HepG2 (cell line): ENCODE measurements at regions not wholly inside any gene's neighbourhood (a gene's known extent, or its start where the extent isn't known, plus 50 kb on each side); places are given as distances from the start of the nearest gene placed in this dataset.

Experiments
- ATAC-seq: fragments of 200-7000 bp; cut with Tn5 transposase; 3 replicates; pipeline ENCODE4 v1.9.1; 2020; ENCODE audit warnings: mild to moderate bottlenecking, moderate library complexity
- BruUV-seq: library from RNA; stranded (reverse); fragments of 400-500 nt; replicated peaks from 2 replicates; lab custom pipeline; 2021; lab: Mats Ljungman, UMichigan
- CTCF ChIA-PET: fragments of 300-600 bp; formaldehyde crosslinking; extraction: SDS; loops from one replicate; lab custom pipeline; 2021; ENCODE audit warnings: low total read pairs, inconsistent platforms, low intra/inter-chr PET ratio; lab: Yijun Ruan, JAX
- POLR2A ChIA-PET: fragments of 350-600 bp; sonication (Branson Sonifier 250); formaldehyde crosslinking; loops from one replicate; lab custom pipeline; 2020; ENCODE audit warnings: antibody characterized with exemption, inconsistent platforms; lab: Yijun Ruan, JAX
- DNase-seq: peaks from one replicate; pipeline ENCODE4 v3.0.0-alpha.2; 2015; ENCODE audit warnings: low spot score
- FAIRE-seq: peaks from 3 replicates; lab custom pipeline; 2011; peaks lifted over from hg19 to GRCh38; lab: Jason Lieb, UNC
- H2AFZ ChIP-seq: one replicate; pipeline ENCODE4 v1.6.1; 2011; ENCODE audit warnings: low read length, inconsistent platforms
- H3K27ac ChIP-seq: fragments of 300-600 bp; 3 replicates; pipeline ENCODE4 v1.8.0; 2011; ENCODE audit warnings: mixed run types, mild to moderate bottlenecking, mixed read lengths, low read length, inconsistent platforms; ENCODE audit not compliant: insufficient read depth; ENCODE audit errors: extremely low read length
- H3K27me3 ChIP-seq, 2 experiments: fragments of 200-600 bp in 1 of 2; 2 replicates in 1 of 2; 3 replicates in 1 of 2; pipeline versions ENCODE4 v1.6.0 to v1.8.0; 2011; ENCODE audit warnings: low read length in 2 of 2, mild to moderate bottlenecking in 2 of 2, moderate library complexity in 2 of 2, inconsistent platforms in 1 of 2; ENCODE audit not compliant: insufficient read depth in 2 of 2, control insufficient read depth in 1 of 2
- H3K36me3 ChIP-seq, 2 experiments: fragments of 200-600 bp in 1 of 2; replicated peaks in 1 of 2; 2 replicates in 1 of 2; 3 replicates in 1 of 2; pipeline versions ENCODE4 v1.5.1 to v1.8.0; 2011; ENCODE audit warnings: low read length in 2 of 2, inconsistent platforms in 1 of 2; ENCODE audit not compliant: insufficient read depth in 2 of 2, control insufficient read depth in 1 of 2
- H3K4me1 ChIP-seq: 2 replicates; pipeline ENCODE4 v1.5.1; 2012; ENCODE audit warnings: low read length, inconsistent platforms; ENCODE audit not compliant: insufficient read depth
- H3K4me2 ChIP-seq: 2 replicates; pipeline ENCODE4 v1.6.0; 2011; ENCODE audit warnings: low read depth, low read length, inconsistent platforms
- H3K4me3 ChIP-seq, 3 experiments: fragments of 200-600 bp in 1 of 3; sonication (generic), shearing (Covaris generic) in 1 of 3; replicated peaks in 1 of 3; 2 replicates each; pipeline ENCODE4 v1.5.1; 2011 to 2016; ENCODE audit warnings: low read length in 3 of 3, inconsistent platforms in 2 of 3, low read depth in 2 of 3, mild to moderate bottlenecking in 2 of 3, control low read depth in 1 of 3, mixed read lengths in 1 of 3; ENCODE audit not compliant: insufficient read depth in 1 of 3
- H3K79me2 ChIP-seq: one replicate; pipeline ENCODE4 v1.6.1; 2011; ENCODE audit warnings: low read length, inconsistent platforms; ENCODE audit not compliant: insufficient read depth
- H3K9ac ChIP-seq: 2 replicates; pipeline ENCODE4 v1.6.0; 2011; ENCODE audit warnings: mild to moderate bottlenecking, low read depth, low read length, inconsistent platforms; ENCODE audit not compliant: insufficient read depth
- H3K9me3 ChIP-seq: 2 replicates; pipeline ENCODE4 v1.5.1; 2012; ENCODE audit warnings: mild to moderate bottlenecking, low read length
- H4K20me1 ChIP-seq: 2 replicates; pipeline ENCODE4 v1.6.0; 2011; ENCODE audit warnings: inconsistent platforms, mild to moderate bottlenecking, low read length, moderate library complexity; ENCODE audit not compliant: insufficient read depth
- POLR2AphosphoS2 ChIP-seq: IDR thresholded peaks from 2 replicates; pipeline ENCODE4 v1.6.1; 2011; ENCODE audit warnings: low read depth, low read length, improper control_type of control experiment
- ZNF770 ChIP-seq: sonication (generic); formaldehyde crosslinking; IDR thresholded peaks from 2 replicates; pipeline ENCODE4 v1.5.0; 2020; ENCODE audit warnings: mild to moderate bottlenecking, missing genetic modification reagents
- WGBS: methylation state at CpG from one replicate; pipeline ENCODE4 v1.1.6; 2017; ENCODE audit warnings: low lambda C conversion rate; 5-methylcytosine and 5-hydroxymethylcytosine counted together
- in situ Hi-C: cut with HindIII; loops from 2 replicates; pipeline ENCODE4 v1.10.0; 2017; ENCODE audit warnings: low pct_unique_long_range_greater_than_20kb; ENCODE audit not compliant: extremely low pct_ligation_motif_present
- intact Hi-C: fragments of 100-400 bp; cut with micrococcal nuclease; formaldehyde crosslinking; loops from one replicate; pipeline ENCODE4 v1.10.0; 2022; ENCODE audit not compliant: unreplicated experiment

GRCh38 chr16:35414563-35414962 is 1955.2 kb downstream of the TP53TG3F start:
- no peak for FAIRE-seq
- Histone ChIP-seq H3K27me3 (no peaks in the 10 kb centered on the region), H3K4me2 (no peak overlapping the region), H3K4me3 (no peak overlapping the region), H3K9me3 (peaks cover 84% of the 10 kb centered on the region), H3K27ac (no peak overlapping the region), H3K79me2 (no peaks in the 10 kb centered on the region), H2AFZ (no peak overlapping the region), H3K4me1 (no peaks in the 10 kb centered on the region), H3K36me3 (no peaks in the 10 kb centered on the region), H3K9ac (no peak overlapping the region), H4K20me1 (no peaks in the 10 kb centered on the region)
- in situ Hi-C loops (no loop called here), intact Hi-C loops (no loop called here)
- no peak for ATAC-seq
- no peak for TF ChIP-seq POLR2AphosphoS2
- WGBS = 37% methylated on average over 18 of the region's 19 CpGs
- no peak for DNase-seq
- POLR2A ChIA-PET = no interaction called here
- no TSS peak for BruUV-seq
- CTCF ChIA-PET = no interaction called here

- no peaks in the 10 kb centered on the region for H3K27me3 ChIP-seq
- POLR2A ChIA-PET = no interaction called here
- H4K20me1 ChIP-seq = no peaks in the 10 kb centered on the region
- H3K4me1 ChIP-seq = no peaks in the 10 kb centered on the region
- no peak overlapping the region for H3K9ac ChIP-seq
- in situ Hi-C loops = no loop called here
- no TSS peak for BruUV-seq
- no peak for FAIRE-seq
- no peak overlapping the region for H3K27ac ChIP-seq
- 53% methylated on average over 32 of the region's 32 CpGs for WGBS
- H3K4me3 ChIP-seq = no peak overlapping the region
- no peak for TF ChIP-seq ZNF770
- TF ChIP-seq, all 625 proteins: peak for 0
- Histone ChIP-seq H3K79me2 (no peaks in the 10 kb centered on the region), H2AFZ (no peak overlapping the region), H3K36me3 (no peaks in the 10 kb centered on the region), H3K4me2 (no peak overlapping the region), H3K9me3 (peaks cover 92% of the 10 kb centered on the region)
- CTCF ChIA-PET = no interaction called here
- DNase-seq (no peak), ATAC-seq (no peak)
- intact Hi-C loops = no loop called here
These were observed 1965.9 kb downstream of the TP53TG3F start for GRCh38 chr16:35425270-35425669.
